GM12873 (cell line): ENCODE measurements at regions not wholly inside any gene's neighbourhood (a gene's known extent, or its start where the extent isn't known, plus 50 kb on each side); places are given as distances from the start of the nearest gene placed in this dataset.

Experiments used
- TF ChIP-seq, protein P1 (sequence below): IDR thresholded peaks from 2 replicates; pipeline ENCODE4 v1.5.1; 2012; ENCODE audit warnings: low read depth, mild to moderate bottlenecking, moderate library complexity, low read length, control low read depth; ENCODE audit not compliant: insufficient read depth; ENCODE audit errors: missing control alignments

DNA sequence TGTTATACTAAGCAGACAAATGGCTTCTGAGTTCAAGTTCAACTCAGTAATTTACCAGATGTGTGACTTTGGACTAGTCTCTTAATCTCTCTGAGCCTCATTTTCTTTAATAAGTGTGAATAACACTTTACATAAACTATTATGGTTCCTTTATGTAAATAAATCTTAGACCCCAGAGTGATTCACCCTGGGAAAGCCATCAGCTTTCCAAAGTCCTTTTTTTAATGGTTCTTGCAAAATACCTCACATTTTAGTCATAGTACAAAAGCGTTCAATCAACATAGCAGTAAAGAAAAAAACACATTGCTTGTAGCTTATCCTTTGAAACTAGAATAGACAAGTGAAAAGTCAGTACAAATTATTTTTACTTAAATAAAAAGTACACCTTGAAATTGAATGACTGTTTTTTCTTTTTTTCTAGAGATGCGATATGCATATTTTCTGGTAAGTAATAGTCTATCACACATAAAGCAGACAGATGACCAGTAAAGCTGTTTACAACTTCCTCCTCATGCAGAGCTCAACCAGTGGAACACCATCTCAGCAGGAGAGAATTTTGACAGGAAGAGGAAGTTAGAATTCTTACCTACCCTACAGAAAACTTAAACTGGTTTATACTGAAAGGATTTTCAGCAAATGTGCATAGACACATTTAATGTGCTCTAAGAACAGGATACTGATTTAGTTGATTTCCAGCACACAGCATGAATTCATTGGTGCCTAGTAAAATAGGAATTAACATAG, 123.0 kb upstream of the AGBL1 start:
- TF ChIP-seq, protein P1, sequence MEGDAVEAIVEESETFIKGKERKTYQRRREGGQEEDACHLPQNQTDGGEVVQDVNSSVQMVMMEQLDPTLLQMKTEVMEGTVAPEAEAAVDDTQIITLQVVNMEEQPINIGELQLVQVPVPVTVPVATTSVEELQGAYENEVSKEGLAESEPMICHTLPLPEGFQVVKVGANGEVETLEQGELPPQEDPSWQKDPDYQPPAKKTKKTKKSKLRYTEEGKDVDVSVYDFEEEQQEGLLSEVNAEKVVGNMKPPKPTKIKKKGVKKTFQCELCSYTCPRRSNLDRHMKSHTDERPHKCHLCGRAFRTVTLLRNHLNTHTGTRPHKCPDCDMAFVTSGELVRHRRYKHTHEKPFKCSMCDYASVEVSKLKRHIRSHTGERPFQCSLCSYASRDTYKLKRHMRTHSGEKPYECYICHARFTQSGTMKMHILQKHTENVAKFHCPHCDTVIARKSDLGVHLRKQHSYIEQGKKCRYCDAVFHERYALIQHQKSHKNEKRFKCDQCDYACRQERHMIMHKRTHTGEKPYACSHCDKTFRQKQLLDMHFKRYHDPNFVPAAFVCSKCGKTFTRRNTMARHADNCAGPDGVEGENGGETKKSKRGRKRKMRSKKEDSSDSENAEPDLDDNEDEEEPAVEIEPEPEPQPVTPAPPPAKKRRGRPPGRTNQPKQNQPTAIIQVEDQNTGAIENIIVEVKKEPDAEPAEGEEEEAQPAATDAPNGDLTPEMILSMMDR, result no peak

DNA sequence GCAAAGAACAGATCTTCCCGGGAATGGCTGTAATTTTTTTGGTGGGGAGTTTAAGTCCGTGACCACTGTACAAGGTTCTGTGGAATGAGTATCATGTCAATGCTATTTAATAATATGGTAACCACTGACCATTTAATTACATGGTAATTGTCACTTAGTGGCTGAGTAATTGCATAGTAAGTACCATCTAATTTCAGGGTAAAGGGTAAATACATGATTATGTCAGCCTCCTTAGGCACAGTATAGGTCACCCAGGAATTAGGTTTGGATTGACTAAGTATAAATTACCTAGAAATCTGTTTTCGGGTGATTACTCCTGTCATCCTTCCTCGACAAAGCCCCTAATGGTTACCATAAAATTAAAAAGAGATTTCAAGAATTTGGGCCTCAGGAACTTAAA, 120.1 kb upstream of the AGBL1 start:
- TF ChIP-seq, protein P1, result no peak

DNA sequence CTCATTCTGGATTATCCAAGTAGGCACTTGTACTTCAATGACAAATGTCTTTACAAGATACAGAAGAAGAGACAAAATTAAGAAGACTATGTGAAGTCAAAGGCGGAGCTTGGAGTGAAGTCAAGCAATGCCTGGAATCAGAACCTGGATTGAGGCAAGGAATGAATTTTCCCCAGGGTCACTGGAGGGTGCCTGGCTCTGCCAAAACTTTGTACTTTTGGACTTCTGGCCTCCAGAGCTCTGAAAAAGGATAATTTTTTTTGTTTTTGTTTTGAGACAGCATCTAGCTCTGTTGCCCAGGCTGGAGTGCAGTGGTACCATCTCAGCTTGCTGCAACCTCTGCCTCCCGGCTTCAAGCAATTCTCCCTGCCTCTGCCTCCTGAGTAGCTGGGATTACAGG, 119.3 kb upstream of the AGBL1 start:
- TF ChIP-seq, protein P1, result no peak

DNA sequence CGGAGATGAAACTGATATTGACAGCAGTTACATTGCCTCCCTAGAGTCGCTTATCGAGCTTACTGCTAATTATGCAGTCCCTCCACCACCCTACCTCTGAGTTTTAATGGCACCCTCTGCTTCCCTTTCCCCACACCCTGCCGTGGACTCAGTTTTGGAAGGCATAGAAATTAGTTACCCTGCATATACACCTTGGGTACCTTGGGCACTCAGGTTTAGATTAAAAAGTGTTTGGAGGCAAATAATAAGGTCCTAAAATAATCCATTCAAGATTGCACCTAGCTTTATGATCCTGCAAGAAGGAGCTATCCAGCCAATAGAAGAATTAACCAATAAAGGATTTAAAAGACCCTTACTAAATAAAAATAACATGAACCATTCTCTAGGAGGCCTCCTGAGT, 117.8 kb upstream of the AGBL1 start:
- TF ChIP-seq, protein P1, result no peak

DNA sequence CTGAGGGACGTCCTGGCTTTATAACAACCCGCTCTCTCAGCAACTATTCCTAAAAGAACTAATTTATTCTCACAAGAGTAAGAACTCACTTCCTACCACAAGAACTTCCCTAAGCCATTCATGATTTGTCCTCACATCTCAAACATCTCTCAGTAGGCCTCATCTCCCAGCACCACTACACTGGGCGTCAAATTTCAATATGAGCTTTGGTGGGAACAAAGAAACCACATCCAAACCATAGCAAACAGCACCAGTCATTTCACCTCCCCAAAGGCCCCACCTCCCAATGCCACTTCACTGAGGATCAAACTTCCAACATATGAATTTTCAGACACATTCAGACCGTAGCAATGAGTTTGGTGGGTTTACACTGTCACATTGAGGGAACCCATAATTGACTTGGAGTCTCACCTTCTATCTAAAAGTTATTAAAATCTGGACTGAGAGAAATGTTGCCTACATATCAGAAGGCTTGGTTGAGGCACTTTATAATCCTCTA, 116.4 kb upstream of the AGBL1 start:
- TF ChIP-seq, protein P1, result no peak

DNA sequence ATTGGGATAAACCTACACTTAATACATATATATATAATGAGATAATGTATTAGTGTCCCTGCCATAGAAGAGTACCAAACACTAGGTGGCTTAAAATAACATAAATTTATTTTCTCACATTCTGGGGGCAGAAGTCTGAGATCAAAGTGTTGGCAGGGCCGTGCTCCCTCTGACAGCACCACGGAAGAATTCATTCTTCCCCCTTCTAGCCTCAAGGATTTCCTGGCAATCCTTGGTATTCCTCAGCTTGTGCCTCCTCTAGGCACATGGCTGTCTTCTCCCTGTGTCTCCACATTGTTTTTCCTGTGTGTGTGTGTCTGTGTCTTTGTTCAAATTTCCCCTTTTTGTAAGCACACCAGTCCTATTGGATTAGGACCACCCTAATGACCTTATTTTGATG, 115.2 kb upstream of the AGBL1 start:
- TF ChIP-seq, protein P1, result no peak

DNA sequence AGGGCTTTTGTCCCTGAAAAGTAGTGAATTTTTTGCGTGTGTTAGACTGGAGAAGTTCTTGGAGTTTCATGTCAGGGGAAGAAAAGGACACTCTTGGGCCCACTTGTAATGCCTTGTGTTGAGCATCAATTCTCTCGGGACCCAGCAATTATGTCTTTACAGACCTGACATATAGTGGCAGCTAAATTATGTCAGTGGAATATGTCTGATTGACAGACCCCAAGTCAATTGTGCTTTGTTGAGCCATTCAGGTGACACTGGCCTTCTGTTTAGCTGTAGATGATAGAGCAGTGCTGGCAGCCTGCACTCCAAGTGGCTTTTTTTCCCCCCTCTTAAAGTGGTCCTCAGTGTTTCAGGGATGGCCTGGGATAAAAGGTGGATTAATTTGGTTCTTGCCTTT, 112.1 kb upstream of the AGBL1 start:
- TF ChIP-seq, protein P1, result no peak
